ENCODE measurements at regions not wholly inside any gene's neighbourhood (a gene's known extent, or its start where the extent isn't known, plus 50 kb on each side); places are given as distances from the start of the nearest gene placed in this dataset.

DNA sequence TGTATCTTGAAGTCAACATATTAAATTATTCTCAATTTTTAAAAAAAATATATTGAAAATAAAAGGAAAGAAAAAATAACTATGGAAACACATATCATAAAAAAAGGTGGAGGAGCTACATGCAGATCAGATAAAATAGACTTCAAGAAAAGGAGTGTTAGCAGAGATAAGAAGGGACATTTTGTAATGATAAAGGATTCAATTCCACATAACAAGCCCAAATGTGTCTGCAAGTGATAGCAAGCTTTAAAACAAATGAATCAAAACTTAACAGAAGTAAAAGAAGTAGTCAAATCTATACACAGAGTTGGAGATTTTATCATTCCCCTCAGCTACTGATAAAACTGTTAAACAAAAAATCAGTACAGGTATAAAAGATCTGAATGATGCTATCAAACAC is 74.9 kb downstream of the TTC32 start:
- Histone ChIP-seq H3K27me3 (ENCODE audit: insufficient read depth, low read length) (no peaks in the 10 kb centered on the region), H3K79me2 (ENCODE audit: insufficient read depth, low read length) (no peaks in the 10 kb centered on the region), H3K4me1 (ENCODE audit: insufficient read depth, low read length) (peaks cover 15% of the 10 kb centered on the region), H3K27ac (ENCODE audit: low read depth, low read length) (no peak overlapping the region), H3K9me3 (ENCODE audit: low read depth, low read length) (no peaks in the 10 kb centered on the region), H3K4me2 (ENCODE audit: insufficient read depth, low read length) (no peak overlapping the region), H2AFZ (ENCODE audit: low read length) (no peak overlapping the region), H3K4me3 (ENCODE audit: insufficient read depth, low read length) (no peak overlapping the region), H3K36me3 (ENCODE audit: insufficient read depth, low read length) (no peaks in the 10 kb centered on the region), H4K20me1 (ENCODE audit: insufficient read depth, low read length) (no peaks in the 10 kb centered on the region)
- TF ChIP-seq CTCF (IDR thresholded peaks at IDR 0.05; ENCODE audit: extremely low read depth, low read depth, low read length): no peak
- DNase-seq (ENCODE audit: insufficient read length, low spot score, missing footprints): no peak

GRCh38 chr2:19823507-19823906 is 78.3 kb downstream of the TTC32 start:
- Histone ChIP-seq H3K27ac (ENCODE audit: low read depth, low read length) (no peak overlapping the region), H3K4me1 (ENCODE audit: insufficient read depth, low read length) (peaks cover 26% of the 10 kb centered on the region), H2AFZ (ENCODE audit: low read length) (no peak overlapping the region), H3K36me3 (ENCODE audit: insufficient read depth, low read length) (no peaks in the 10 kb centered on the region), H4K20me1 (ENCODE audit: insufficient read depth, low read length) (no peaks in the 10 kb centered on the region), H3K4me2 (ENCODE audit: insufficient read depth, low read length) (peak overlapping the region; percentile 2), H3K79me2 (ENCODE audit: insufficient read depth, low read length) (no peaks in the 10 kb centered on the region), H3K9me3 (ENCODE audit: low read depth, low read length) (no peaks in the 10 kb centered on the region), H3K27me3 (ENCODE audit: insufficient read depth, low read length) (no peaks in the 10 kb centered on the region), H3K4me3 (ENCODE audit: insufficient read depth, low read length) (no peak overlapping the region)
- DNase-seq (ENCODE audit: insufficient read length, low spot score, missing footprints): no peak
- TF ChIP-seq CTCF (IDR thresholded peaks at IDR 0.05; ENCODE audit: extremely low read depth, low read depth, low read length): no peak

- H2AFZ ChIP-seq (ENCODE audit: low read length): no peak overlapping the region
- peak overlapping the region; percentile 34 for H3K4me2 ChIP-seq (ENCODE audit: insufficient read depth, low read length)
- no peak overlapping the region for H3K4me3 ChIP-seq (ENCODE audit: insufficient read depth, low read length)
- H3K27ac ChIP-seq (ENCODE audit: low read depth, low read length): peak overlapping the region; percentile 93
- DNase-seq (ENCODE audit: insufficient read length, low spot score, missing footprints): peak; percentile 85
- TF ChIP-seq CTCF (IDR thresholded peaks at IDR 0.05; ENCODE audit: extremely low read depth, low read depth, low read length): no peak
- H3K36me3 ChIP-seq (ENCODE audit: insufficient read depth, low read length): no peaks in the 10 kb centered on the region
- H3K79me2 ChIP-seq (ENCODE audit: insufficient read depth, low read length): no peaks in the 10 kb centered on the region
- H4K20me1 ChIP-seq (ENCODE audit: insufficient read depth, low read length): no peaks in the 10 kb centered on the region
- H3K4me1 ChIP-seq (ENCODE audit: insufficient read depth, low read length): peaks cover 31% of the 10 kb centered on the region
- no peaks in the 10 kb centered on the region for H3K9me3 ChIP-seq (ENCODE audit: low read depth, low read length)
- H3K27me3 ChIP-seq (ENCODE audit: insufficient read depth, low read length): no peaks in the 10 kb centered on the region
Observed at GRCh38 chr2:19819097-19820065, 82.4 kb downstream of the TTC32 start.

GRCh38 chr2:19818543-19818942 is 83.2 kb downstream of the TTC32 start:
- H3K27ac ChIP-seq (ENCODE audit: low read depth, low read length): peak overlapping the region; percentile 93
- no peak for TF ChIP-seq CTCF (IDR thresholded peaks at IDR 0.05; ENCODE audit: extremely low read depth, low read depth, low read length)
- DNase-seq (ENCODE audit: insufficient read length, low spot score, missing footprints): no peak

More at GRCh38 chr2:19818543-19818942, 83.2 kb downstream of the TTC32 start:
- no peak overlapping the region for H2AFZ ChIP-seq (ENCODE audit: low read length)
- H3K9me3 ChIP-seq (ENCODE audit: low read depth, low read length): no peaks in the 10 kb centered on the region
- peaks cover 28% of the 10 kb centered on the region for H3K4me1 ChIP-seq (ENCODE audit: insufficient read depth, low read length)
- H3K79me2 ChIP-seq (ENCODE audit: insufficient read depth, low read length): no peaks in the 10 kb centered on the region
- H3K27me3 ChIP-seq (ENCODE audit: insufficient read depth, low read length): no peaks in the 10 kb centered on the region
- no peak overlapping the region for H3K4me3 ChIP-seq (ENCODE audit: insufficient read depth, low read length)
- H4K20me1 ChIP-seq (ENCODE audit: insufficient read depth, low read length): no peaks in the 10 kb centered on the region
- H3K4me2 ChIP-seq (ENCODE audit: insufficient read depth, low read length): peak overlapping the region; percentile 34
- H3K36me3 ChIP-seq (ENCODE audit: insufficient read depth, low read length): no peaks in the 10 kb centered on the region
